ENCODE measurements at regions not wholly inside any gene's neighbourhood (a gene's known extent, or its start where the extent isn't known, plus 50 kb on each side); places are given as distances from the start of the nearest gene placed in this dataset.
"Not testable (repeated sequence)": the region's sequence is repeated elsewhere in the genome, so short reads cannot be mapped to it uniquely, and the experiment has no call there.

DNA sequence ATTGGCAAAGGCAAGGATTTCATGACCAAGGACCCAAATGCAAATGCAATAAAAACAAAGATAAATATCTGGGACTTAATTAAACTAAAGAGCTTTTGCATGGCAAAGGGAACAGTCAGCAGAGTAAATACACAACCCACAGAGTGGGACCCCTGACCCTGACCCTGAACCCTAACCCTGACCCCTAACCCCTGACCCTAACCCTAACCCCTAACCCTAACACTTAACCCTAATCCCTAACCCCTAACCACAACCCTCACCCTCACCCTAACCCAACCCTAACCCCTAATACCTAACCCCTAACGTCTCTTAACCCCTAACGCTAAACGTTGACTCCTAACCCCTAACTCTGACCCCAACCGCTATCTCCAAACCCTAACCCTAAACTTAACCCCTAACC, 673.1 kb upstream of the DEFB115 start:
- not testable (repeated sequence) for TF ChIP-seq EZH2 (IDR thresholded peaks at IDR 0.05; ENCODE audit: borderline replicate concordance, low read length)
- TF ChIP-seq, protein P1, sequence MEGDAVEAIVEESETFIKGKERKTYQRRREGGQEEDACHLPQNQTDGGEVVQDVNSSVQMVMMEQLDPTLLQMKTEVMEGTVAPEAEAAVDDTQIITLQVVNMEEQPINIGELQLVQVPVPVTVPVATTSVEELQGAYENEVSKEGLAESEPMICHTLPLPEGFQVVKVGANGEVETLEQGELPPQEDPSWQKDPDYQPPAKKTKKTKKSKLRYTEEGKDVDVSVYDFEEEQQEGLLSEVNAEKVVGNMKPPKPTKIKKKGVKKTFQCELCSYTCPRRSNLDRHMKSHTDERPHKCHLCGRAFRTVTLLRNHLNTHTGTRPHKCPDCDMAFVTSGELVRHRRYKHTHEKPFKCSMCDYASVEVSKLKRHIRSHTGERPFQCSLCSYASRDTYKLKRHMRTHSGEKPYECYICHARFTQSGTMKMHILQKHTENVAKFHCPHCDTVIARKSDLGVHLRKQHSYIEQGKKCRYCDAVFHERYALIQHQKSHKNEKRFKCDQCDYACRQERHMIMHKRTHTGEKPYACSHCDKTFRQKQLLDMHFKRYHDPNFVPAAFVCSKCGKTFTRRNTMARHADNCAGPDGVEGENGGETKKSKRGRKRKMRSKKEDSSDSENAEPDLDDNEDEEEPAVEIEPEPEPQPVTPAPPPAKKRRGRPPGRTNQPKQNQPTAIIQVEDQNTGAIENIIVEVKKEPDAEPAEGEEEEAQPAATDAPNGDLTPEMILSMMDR (conservative IDR thresholded peaks at IDR 0.05 in 1 of 2, IDR thresholded peaks at IDR 0.05 in 1 of 2; ENCODE audit: extremely low read depth in 1 of 2, insufficient read depth in 1 of 2, low read depth in 1 of 2, low read length in 2 of 2) = not testable (repeated sequence)
